ENCODE measurements at regions not wholly inside any gene's neighbourhood (a gene's known extent, or its start where the extent isn't known, plus 50 kb on each side); places are given as distances from the start of the nearest gene placed in this dataset.

- no peak for TF ChIP-seq CTCF (IDR thresholded peaks at IDR 0.05)
- TF ChIP-seq POLR2A (IDR thresholded peaks at IDR 0.05): no peak
Observed at GRCh38 chr10:23514321-23514720, 75.4 kb downstream of the OTUD1 start.

Data from body of pancreas (tissue), 4 donors.